ENCODE measurements at regions not wholly inside any gene's neighbourhood (a gene's known extent, or its start where the extent isn't known, plus 50 kb on each side); places are given as distances from the start of the nearest gene placed in this dataset.

DNA sequence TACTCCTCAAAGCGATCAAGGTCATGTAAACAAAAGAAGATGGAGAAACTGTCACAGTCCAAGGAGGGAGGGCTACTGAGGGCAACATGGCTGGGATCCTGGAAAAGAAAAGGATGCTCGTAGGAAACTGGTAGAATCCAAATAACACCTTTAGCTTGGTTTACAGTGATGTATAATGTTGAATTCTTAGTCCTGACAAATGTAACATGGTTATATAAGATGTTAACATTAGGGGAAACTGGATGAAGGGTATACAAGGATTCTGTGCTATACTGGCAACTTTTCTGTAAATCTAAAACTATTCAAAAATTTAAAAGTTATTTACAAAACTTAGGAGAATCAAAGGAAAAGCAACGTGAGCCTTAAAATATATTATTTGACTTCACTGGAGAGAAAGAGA, 257.0 kb downstream of the TTC32 start:
- TF ChIP-seq EZH2 (IDR thresholded peaks at IDR 0.05; ENCODE audit: low read length, unreplicated experiment) (no peak), EZH2phosphoT487 (IDR thresholded peaks at IDR 0.05; ENCODE audit: borderline replicate concordance, low read length) (no peak)
- TF ChIP-seq, protein P1, sequence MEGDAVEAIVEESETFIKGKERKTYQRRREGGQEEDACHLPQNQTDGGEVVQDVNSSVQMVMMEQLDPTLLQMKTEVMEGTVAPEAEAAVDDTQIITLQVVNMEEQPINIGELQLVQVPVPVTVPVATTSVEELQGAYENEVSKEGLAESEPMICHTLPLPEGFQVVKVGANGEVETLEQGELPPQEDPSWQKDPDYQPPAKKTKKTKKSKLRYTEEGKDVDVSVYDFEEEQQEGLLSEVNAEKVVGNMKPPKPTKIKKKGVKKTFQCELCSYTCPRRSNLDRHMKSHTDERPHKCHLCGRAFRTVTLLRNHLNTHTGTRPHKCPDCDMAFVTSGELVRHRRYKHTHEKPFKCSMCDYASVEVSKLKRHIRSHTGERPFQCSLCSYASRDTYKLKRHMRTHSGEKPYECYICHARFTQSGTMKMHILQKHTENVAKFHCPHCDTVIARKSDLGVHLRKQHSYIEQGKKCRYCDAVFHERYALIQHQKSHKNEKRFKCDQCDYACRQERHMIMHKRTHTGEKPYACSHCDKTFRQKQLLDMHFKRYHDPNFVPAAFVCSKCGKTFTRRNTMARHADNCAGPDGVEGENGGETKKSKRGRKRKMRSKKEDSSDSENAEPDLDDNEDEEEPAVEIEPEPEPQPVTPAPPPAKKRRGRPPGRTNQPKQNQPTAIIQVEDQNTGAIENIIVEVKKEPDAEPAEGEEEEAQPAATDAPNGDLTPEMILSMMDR (conservative IDR thresholded peaks at IDR 0.05; ENCODE audit: low read depth, low read length): no peak

Data from PC-3 (cell line).